ENCODE measurements at regions not wholly inside any gene's neighbourhood (a gene's known extent, or its start where the extent isn't known, plus 50 kb on each side); places are given as distances from the start of the nearest gene placed in this dataset.

GRCh38 chr17:13996748-13997147 is 72.6 kb upstream of the COX10 start:
- no peaks in the 10 kb centered on the region for H3K27me3 Mint-ChIP-seq (ENCODE audit: unreplicated experiment)
- TF ChIP-seq, protein P1, sequence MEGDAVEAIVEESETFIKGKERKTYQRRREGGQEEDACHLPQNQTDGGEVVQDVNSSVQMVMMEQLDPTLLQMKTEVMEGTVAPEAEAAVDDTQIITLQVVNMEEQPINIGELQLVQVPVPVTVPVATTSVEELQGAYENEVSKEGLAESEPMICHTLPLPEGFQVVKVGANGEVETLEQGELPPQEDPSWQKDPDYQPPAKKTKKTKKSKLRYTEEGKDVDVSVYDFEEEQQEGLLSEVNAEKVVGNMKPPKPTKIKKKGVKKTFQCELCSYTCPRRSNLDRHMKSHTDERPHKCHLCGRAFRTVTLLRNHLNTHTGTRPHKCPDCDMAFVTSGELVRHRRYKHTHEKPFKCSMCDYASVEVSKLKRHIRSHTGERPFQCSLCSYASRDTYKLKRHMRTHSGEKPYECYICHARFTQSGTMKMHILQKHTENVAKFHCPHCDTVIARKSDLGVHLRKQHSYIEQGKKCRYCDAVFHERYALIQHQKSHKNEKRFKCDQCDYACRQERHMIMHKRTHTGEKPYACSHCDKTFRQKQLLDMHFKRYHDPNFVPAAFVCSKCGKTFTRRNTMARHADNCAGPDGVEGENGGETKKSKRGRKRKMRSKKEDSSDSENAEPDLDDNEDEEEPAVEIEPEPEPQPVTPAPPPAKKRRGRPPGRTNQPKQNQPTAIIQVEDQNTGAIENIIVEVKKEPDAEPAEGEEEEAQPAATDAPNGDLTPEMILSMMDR (IDR thresholded peaks at IDR 0.05; ENCODE audit: partially characterized antibody, unreplicated experiment): no peak
- H3K9me3 Mint-ChIP-seq (ENCODE audit: unreplicated experiment): no peaks in the 10 kb centered on the region
- H3K36me3 Mint-ChIP-seq (ENCODE audit: unreplicated experiment): no peaks in the 10 kb centered on the region
- H3K4me1 Mint-ChIP-seq (ENCODE audit: low read depth, unreplicated experiment): peaks cover 2% of the 10 kb centered on the region
- no peak overlapping the region for H3K27ac Mint-ChIP-seq (ENCODE audit: unreplicated experiment)
- DNase-seq: no peak
- no peak overlapping the region for H3K4me3 Mint-ChIP-seq (ENCODE audit: unreplicated experiment)

DNA sequence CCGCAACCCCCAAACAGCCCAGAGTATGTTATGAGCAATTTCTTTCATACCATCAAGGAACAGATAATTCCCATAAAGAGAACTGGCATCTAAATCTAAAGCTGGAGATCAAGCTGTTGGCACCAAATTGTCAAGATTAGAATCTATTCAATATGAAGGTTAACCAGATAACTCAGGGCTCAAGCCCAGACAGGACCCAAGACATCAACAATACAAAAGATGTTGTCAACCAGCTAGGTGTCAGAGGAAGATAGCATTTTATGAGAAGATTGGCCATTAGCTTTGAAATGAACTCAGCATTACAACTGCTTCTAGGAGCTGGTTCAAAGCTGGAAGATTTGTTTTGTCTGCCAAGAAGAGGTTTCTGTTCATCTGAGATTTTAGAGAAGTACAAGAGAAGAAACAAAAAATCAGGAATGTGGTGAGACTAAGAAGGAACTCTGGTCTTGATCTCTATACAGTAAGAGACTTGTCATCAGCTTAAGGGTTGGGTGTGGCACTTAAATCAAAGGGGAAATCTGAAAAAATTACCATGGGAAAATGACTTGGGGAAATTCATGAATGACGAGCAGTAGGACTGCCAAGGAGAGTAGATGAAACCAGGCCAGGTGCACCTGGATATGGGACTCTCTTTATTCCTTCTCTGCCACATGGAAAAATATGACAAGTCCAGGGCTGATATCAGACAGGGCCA is 64.2 kb upstream of the COX10 start:
- H3K9me3 Mint-ChIP-seq (ENCODE audit: unreplicated experiment): no peaks in the 10 kb centered on the region
- TF ChIP-seq, protein P1 (IDR thresholded peaks at IDR 0.05; ENCODE audit: partially characterized antibody, unreplicated experiment): no peak
- H3K27ac Mint-ChIP-seq (ENCODE audit: unreplicated experiment): no peak overlapping the region
- H3K4me3 Mint-ChIP-seq (ENCODE audit: unreplicated experiment): no peak overlapping the region
- H3K27me3 Mint-ChIP-seq (ENCODE audit: unreplicated experiment): no peaks in the 10 kb centered on the region
- H3K4me1 Mint-ChIP-seq (ENCODE audit: low read depth, unreplicated experiment): no peaks in the 10 kb centered on the region
- DNase-seq: no peak
- H3K36me3 Mint-ChIP-seq (ENCODE audit: unreplicated experiment): no peaks in the 10 kb centered on the region

GRCh38 chr17:14006249-14006942 is 62.9 kb upstream of the COX10 start:
- H3K4me3 Mint-ChIP-seq (ENCODE audit: unreplicated experiment): no peak overlapping the region
- TF ChIP-seq, protein P1 (IDR thresholded peaks at IDR 0.05; ENCODE audit: partially characterized antibody, unreplicated experiment): no peak
- H3K4me1 Mint-ChIP-seq (ENCODE audit: low read depth, unreplicated experiment): no peaks in the 10 kb centered on the region
- H3K27me3 Mint-ChIP-seq (ENCODE audit: unreplicated experiment): no peaks in the 10 kb centered on the region
- DNase-seq: no peak
- no peaks in the 10 kb centered on the region for H3K36me3 Mint-ChIP-seq (ENCODE audit: unreplicated experiment)
- no peaks in the 10 kb centered on the region for H3K9me3 Mint-ChIP-seq (ENCODE audit: unreplicated experiment)
- no peak overlapping the region for H3K27ac Mint-ChIP-seq (ENCODE audit: unreplicated experiment)

DNA sequence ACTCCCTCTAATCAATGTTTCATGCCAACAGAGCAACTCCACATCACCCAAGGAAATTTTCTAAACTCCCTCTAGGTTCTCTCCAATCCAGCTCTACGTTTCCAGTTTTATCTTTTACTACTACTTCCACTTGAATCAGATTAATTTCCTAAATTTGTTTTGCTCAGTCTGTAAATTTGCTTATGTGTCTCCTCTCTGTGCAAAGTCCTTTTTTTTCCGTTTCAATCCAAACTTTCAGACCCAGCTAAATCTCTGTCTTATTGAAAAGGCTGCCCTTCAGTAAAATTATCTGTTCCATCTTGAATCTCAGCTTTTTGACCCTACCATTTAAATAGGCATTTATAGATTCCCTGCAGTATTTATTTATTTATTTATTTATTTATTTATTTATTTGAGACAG is 61.4 kb upstream of the COX10 start:
- Mint-ChIP-seq H3K4me3 (ENCODE audit: unreplicated experiment) (no peak overlapping the region), H3K4me1 (ENCODE audit: low read depth, unreplicated experiment) (no peaks in the 10 kb centered on the region), H3K27ac (ENCODE audit: unreplicated experiment) (no peak overlapping the region), H3K36me3 (ENCODE audit: unreplicated experiment) (no peaks in the 10 kb centered on the region), H3K27me3 (ENCODE audit: unreplicated experiment) (no peaks in the 10 kb centered on the region), H3K9me3 (ENCODE audit: unreplicated experiment) (no peaks in the 10 kb centered on the region)
- DNase-seq: no peak
- TF ChIP-seq, protein P1 (IDR thresholded peaks at IDR 0.05; ENCODE audit: partially characterized antibody, unreplicated experiment): no peak

DNA sequence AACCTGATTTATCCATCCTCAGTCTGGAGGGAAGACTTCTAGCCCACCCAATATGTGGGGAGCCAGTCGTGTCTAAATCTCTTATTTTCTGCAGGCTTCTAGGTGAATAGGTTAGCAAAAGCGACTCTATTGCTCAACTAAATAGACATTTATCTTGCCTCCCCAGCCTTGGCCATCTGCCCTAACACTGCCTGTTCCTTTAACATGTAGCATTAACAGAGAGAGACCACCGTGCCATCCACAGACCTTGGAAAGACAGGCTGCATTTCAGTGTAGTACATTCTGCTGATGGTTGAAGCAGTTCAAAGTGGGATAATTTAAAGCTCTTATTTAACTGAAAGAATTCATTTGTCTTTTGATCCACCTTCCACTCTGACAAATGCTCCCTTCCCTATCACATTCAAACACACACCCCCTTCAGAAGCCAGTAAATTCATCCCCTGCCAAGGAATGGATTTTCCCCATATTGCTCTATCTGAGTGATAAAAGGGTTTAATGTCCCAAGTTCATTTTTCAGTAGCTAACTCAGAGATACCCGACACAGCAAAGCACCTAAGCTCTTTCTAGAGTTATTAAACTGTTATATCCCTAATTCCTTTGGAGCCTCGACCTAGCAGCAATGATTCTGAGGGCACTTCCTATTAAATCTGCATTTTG is 58.1 kb upstream of the COX10 start:
- Mint-ChIP-seq H3K4me3 (ENCODE audit: unreplicated experiment) (no peak overlapping the region), H3K9me3 (ENCODE audit: unreplicated experiment) (peaks cover 1% of the 10 kb centered on the region), H3K27ac (ENCODE audit: unreplicated experiment) (no peak overlapping the region), H3K4me1 (ENCODE audit: low read depth, unreplicated experiment) (no peaks in the 10 kb centered on the region), H3K36me3 (ENCODE audit: unreplicated experiment) (no peaks in the 10 kb centered on the region), H3K27me3 (ENCODE audit: unreplicated experiment) (no peaks in the 10 kb centered on the region)
- DNase-seq: no peak
- TF ChIP-seq, protein P1 (IDR thresholded peaks at IDR 0.05; ENCODE audit: partially characterized antibody, unreplicated experiment): no peak
